IMR-90 (cell line): ENCODE measurements at regions not wholly inside any gene's neighbourhood (a gene's known extent, or its start where the extent isn't known, plus 50 kb on each side); places are given as distances from the start of the nearest gene placed in this dataset.

Experiments used
- ATAC-seq: fragments of 200-7000 bp; cut with Tn5 transposase; 2 replicates; pipeline ENCODE4 v1.9.1; 2020; ENCODE audit warnings: low read depth, mild to moderate bottlenecking, moderate library complexity
- BruUV-seq: library from RNA; stranded (reverse); fragments of 400-500 nt; replicated peaks from 2 replicates; lab custom pipeline; 2021; lab: Mats Ljungman, UMichigan
- CTCF ChIA-PET: fragments of 300-600 bp; formaldehyde crosslinking; extraction: SDS; loops from one replicate; lab custom pipeline; 2021; ENCODE audit warnings: antibody characterized with exemption; lab: Yijun Ruan, JAX
- POLR2A ChIA-PET: fragments of 300-600 bp; sonication (Branson Sonifier 250); formaldehyde crosslinking; loops from one replicate; lab custom pipeline; 2022; ENCODE audit warnings: antibody characterized with exemption; ENCODE audit not compliant: unreplicated experiment; lab: Charles Lee
- DNase-seq: peaks from one replicate; pipeline ENCODE4 v3.0.0; 2013
- H2AFZ ChIP-seq: replicated peaks from 2 replicates; pipeline ENCODE3; 2013; ENCODE audit warnings: low read length, mild to moderate bottlenecking; ENCODE audit not compliant: poor library complexity
- H2AK5ac ChIP-seq: 2 replicates; pipeline ENCODE4 v1.6.1; 2013; ENCODE audit warnings: low read depth, low read length, inconsistent platforms
- H2AK9ac ChIP-seq: replicated peaks from 2 replicates; pipeline ENCODE3; 2013; ENCODE audit warnings: mild to moderate bottlenecking, low read depth, low read length, moderate library complexity; ENCODE audit not compliant: poor library complexity
- H2BK120ac ChIP-seq: 2 replicates; pipeline ENCODE4 v1.6.1; 2013; ENCODE audit warnings: low read depth, low read length, inconsistent platforms
- H2BK15ac ChIP-seq: 3 replicates; pipeline ENCODE4 v1.6.1; 2013; ENCODE audit warnings: low read depth, low read length, inconsistent platforms
- H2BK20ac ChIP-seq: 2 replicates; pipeline ENCODE4 v1.6.1; 2013; ENCODE audit warnings: low read depth, mild to moderate bottlenecking, inconsistent platforms, low read length, moderate library complexity
- H2BK5ac ChIP-seq: 2 replicates; pipeline ENCODE4 v1.6.1; 2013; ENCODE audit warnings: mild to moderate bottlenecking, low read depth, low read length, inconsistent platforms; ENCODE audit not compliant: poor library complexity, severe bottlenecking
- H3K14ac ChIP-seq: replicated peaks from 2 replicates; pipeline ENCODE4 v1.6.1; 2013; ENCODE audit warnings: low read depth, low read length, inconsistent platforms
- H3K18ac ChIP-seq: 2 replicates; pipeline ENCODE4 v1.6.1; 2013; ENCODE audit warnings: low read depth, low read length, control low read depth
- H3K23ac ChIP-seq: 2 replicates; pipeline ENCODE4 v1.6.1; 2013; ENCODE audit warnings: low read depth, low read length, inconsistent platforms
- H3K27ac ChIP-seq: 2 replicates; pipeline ENCODE4 v1.5.1; 2013; ENCODE audit warnings: mild to moderate bottlenecking, control low read depth, low read length; ENCODE audit not compliant: insufficient read depth
- H3K27me3 ChIP-seq: 2 replicates; pipeline ENCODE4 v1.6.1; 2013; ENCODE audit warnings: low read length; ENCODE audit not compliant: control insufficient read depth, insufficient read depth
- H3K36me3 ChIP-seq: 2 replicates; pipeline ENCODE4 v1.6.1; 2013; ENCODE audit warnings: low read length, mixed read lengths; ENCODE audit not compliant: control insufficient read depth, insufficient read depth
- H3K4ac ChIP-seq: 2 replicates; pipeline ENCODE4 v1.6.1; 2013; ENCODE audit warnings: low read depth, low read length, inconsistent platforms
- H3K4me1 ChIP-seq: 2 replicates; pipeline ENCODE4 v1.6.1; 2013; ENCODE audit warnings: low read length, mixed read lengths; ENCODE audit not compliant: control insufficient read depth, insufficient read depth
- H3K4me2 ChIP-seq: 2 replicates; pipeline ENCODE4 v1.6.1; 2013; ENCODE audit warnings: low read depth, mild to moderate bottlenecking, control low read depth, low read length, moderate library complexity
- H3K4me3 ChIP-seq: 2 replicates; pipeline ENCODE4 v1.5.1; 2013; ENCODE audit warnings: low read depth, mild to moderate bottlenecking, control low read depth, low read length, moderate library complexity; ENCODE audit not compliant: insufficient read depth
- H3K56ac ChIP-seq: 2 replicates; pipeline ENCODE4 v1.6.1; 2013; ENCODE audit warnings: low read length, inconsistent platforms; ENCODE audit not compliant: insufficient read depth; ENCODE audit errors: extremely low read depth
- H3K79me1 ChIP-seq, 2 experiments: 2 replicates each; pipeline ENCODE4 v1.6.1; 2013; ENCODE audit warnings: low read length in 2 of 2, inconsistent platforms in 1 of 2, low read depth in 1 of 2
- H3K9ac ChIP-seq: 2 replicates; pipeline ENCODE4 v1.6.1; 2013; ENCODE audit warnings: low read depth, low read length, control low read depth
- H3K9me1 ChIP-seq: 2 replicates; pipeline ENCODE4 v1.6.1; 2013; ENCODE audit warnings: low read length, inconsistent platforms; ENCODE audit not compliant: insufficient read depth
- H3K9me3 ChIP-seq: 2 replicates; pipeline ENCODE4 v1.6.1; 2013; ENCODE audit warnings: low read length; ENCODE audit not compliant: control insufficient read depth, insufficient read depth
- H4K20me1 ChIP-seq: 2 replicates; pipeline ENCODE4 v1.6.1; 2013; ENCODE audit warnings: low read length, inconsistent platforms; ENCODE audit not compliant: insufficient read depth
- H4K5ac ChIP-seq: 2 replicates; pipeline ENCODE4 v1.6.1; 2013; ENCODE audit warnings: mild to moderate bottlenecking, low read depth, low read length, control low read depth
- H4K8ac ChIP-seq, 2 experiments: 2 replicates each; pipeline ENCODE4 v1.6.1; 2013; ENCODE audit warnings: low read depth in 2 of 2, low read length in 2 of 2, control low read depth in 1 of 2, inconsistent platforms in 1 of 2
- H4K91ac ChIP-seq: 2 replicates; pipeline ENCODE4 v1.6.1; 2013; ENCODE audit warnings: low read depth, low read length, inconsistent platforms; ENCODE audit not compliant: insufficient read depth
- CHD1 ChIP-seq: IDR thresholded peaks from 2 replicates; pipeline ENCODE4 v1.6.1; 2012; ENCODE audit warnings: low read depth, low read length, improper control_type of control experiment
- CTCF ChIP-seq: conservative IDR thresholded peaks from 2 replicates; pipeline ENCODE4 v1.5.1; 2012; ENCODE audit warnings: mild to moderate bottlenecking, low read depth, low read length, improper control_type of control experiment
- ELK1 ChIP-seq: fragments of 150-350 bp; IDR thresholded peaks from 2 replicates; pipeline ENCODE4 v1.6.1; 2016; ENCODE audit warnings: low read depth, mild to moderate bottlenecking, low read length, moderate library complexity, borderline replicate concordance
- FOS ChIP-seq: fragments of 150-350 bp; IDR thresholded peaks from 2 replicates; pipeline ENCODE4 v1.6.1; 2016; ENCODE audit warnings: low read depth, low read length
- MAFK ChIP-seq: IDR thresholded peaks from 2 replicates; pipeline ENCODE4 v1.6.1; 2012; ENCODE audit warnings: low read depth, low read length, improper control_type of control experiment
- MAZ ChIP-seq: IDR thresholded peaks from 2 replicates; pipeline ENCODE4 v1.6.1; 2012; ENCODE audit warnings: low read depth, mild to moderate bottlenecking, low read length, improper control_type of control experiment, moderate library complexity, borderline replicate concordance
- MXI1 ChIP-seq: IDR thresholded peaks from 2 replicates; pipeline ENCODE4 v1.6.1; 2012; ENCODE audit warnings: low read depth, mild to moderate bottlenecking, low read length, moderate library complexity, borderline replicate concordance
- NFE2L2 ChIP-seq: fragments of 150-350 bp; IDR thresholded peaks from 2 replicates; pipeline ENCODE4 v1.6.1; 2016; ENCODE audit warnings: low read depth, mild to moderate bottlenecking, low read length
- POLR2A ChIP-seq: IDR thresholded peaks from 2 replicates; pipeline ENCODE4 v1.6.1; 2012; ENCODE audit warnings: mild to moderate bottlenecking, low read depth, low read length
- RAD21 ChIP-seq: IDR thresholded peaks from 2 replicates; pipeline ENCODE4 v1.6.1; 2012; ENCODE audit warnings: low read length, improper control_type of control experiment
- RCOR1 ChIP-seq: IDR thresholded peaks from 2 replicates; pipeline ENCODE4 v1.6.1; 2012; ENCODE audit warnings: mild to moderate bottlenecking, low read length, improper control_type of control experiment; ENCODE audit not compliant: insufficient replicate concordance
- RFX5 ChIP-seq: IDR thresholded peaks from 2 replicates; pipeline ENCODE4 v1.8.0; 2012; ENCODE audit warnings: low read depth, mild to moderate bottlenecking, low read length, moderate library complexity
- SMC3 ChIP-seq: fragments of 150-350 bp; IDR thresholded peaks from 2 replicates; pipeline ENCODE4 v1.6.1; 2016; ENCODE audit warnings: low read depth, mild to moderate bottlenecking, antibody characterized with exemption, low read length, moderate library complexity
- USF2 ChIP-seq: fragments of 150-350 bp; IDR thresholded peaks from 2 replicates; pipeline ENCODE4 v1.6.1; 2017; ENCODE audit warnings: mild to moderate bottlenecking, antibody characterized with exemption, low read length, low read depth
- WGBS, 2 experiments: methylation state at CpG; one replicate each; pipeline versions ENCODE4 v1.1.5 to v1.1.7; 2013; ENCODE audit warnings: missing lambda C conversion rate in 2 of 2; ENCODE audit not compliant: insufficient read length in 1 of 2; ENCODE audit errors: extremely low coverage in 2 of 2; 5-methylcytosine and 5-hydroxymethylcytosine counted together
- dilution Hi-C: fragments of 300-500 bp; cut with HindIII; formaldehyde crosslinking; loops from one replicate; pipeline ENCODE4 v1.14.3; 2018; ENCODE audit warnings: low sequenced_read_pairs; ENCODE audit not compliant: unreplicated experiment
- in situ Hi-C: fragments of 300-500 bp; cut with MboI; formaldehyde crosslinking; loops from 3 replicates; pipeline ENCODE4 v1.14.3; 2019; ENCODE audit warnings: low sequenced_read_pairs, inconsistent platforms, mixed read lengths
- intact Hi-C: fragments of 100-400 bp; cut with micrococcal nuclease; formaldehyde crosslinking; loops from 2 replicates; pipeline ENCODE4 v1.10.0; 2022

GRCh38 chr1:17943506-17943905, 164.1 kb upstream of the IGSF21 start:
- intact Hi-C loops: no loop called here
- no peaks in the 10 kb centered on the region for H3K9me3 ChIP-seq
- H3K4me1 ChIP-seq: no peaks in the 10 kb centered on the region
- H2BK15ac ChIP-seq: no peak overlapping the region
- ATAC-seq: no peak
- H3K9me1 ChIP-seq: no peaks in the 10 kb centered on the region
- DNase-seq: no peak
- no peak overlapping the region for H3K56ac ChIP-seq
- no peak overlapping the region for H4K8ac ChIP-seq
- CTCF ChIA-PET: no interaction called here
- WGBS, 2 experiments: no CpG with 5 or more reads among the region's 2 CpGs
- dilution Hi-C loops: no loop called here
- H3K23ac ChIP-seq: no peak overlapping the region
- no peak overlapping the region for H2AFZ ChIP-seq
- H3K36me3 ChIP-seq: no peaks in the 10 kb centered on the region
- H3K14ac ChIP-seq: no peak overlapping the region
- POLR2A ChIA-PET: no interaction called here
- TF ChIP-seq FOS: no peak
- TF ChIP-seq CTCF: no peak
- TF ChIP-seq MAZ: no peak
- no peak for TF ChIP-seq ELK1
- no peak for TF ChIP-seq MXI1
- TF ChIP-seq RFX5: no peak
- no peak for TF ChIP-seq RAD21
- no peak for TF ChIP-seq POLR2A
- TF ChIP-seq RCOR1: no peak
- TF ChIP-seq CHD1: no peak
- TF ChIP-seq MAFK: no peak
- TF ChIP-seq SMC3: no peak
- no peak for TF ChIP-seq USF2
- TF ChIP-seq NFE2L2: no peak
- H3K27me3 ChIP-seq: no peaks in the 10 kb centered on the region; the same call in 1 of the 2 replicates
- H4K91ac ChIP-seq: no peak overlapping the region
- no peak overlapping the region for H3K4me3 ChIP-seq
- H2BK5ac ChIP-seq: no peak overlapping the region
- no peak overlapping the region for H2BK20ac ChIP-seq
- BruUV-seq: no TSS peak
- no peak overlapping the region for H2AK9ac ChIP-seq
- H4K5ac ChIP-seq: no peak overlapping the region
- in situ Hi-C loops: no loop called here
- no peak overlapping the region for H2AK5ac ChIP-seq
- no peak overlapping the region for H2BK120ac ChIP-seq
- H3K27ac ChIP-seq: no peak overlapping the region
- H4K20me1 ChIP-seq: no peaks in the 10 kb centered on the region
- no peak overlapping the region for H3K9ac ChIP-seq
- no peak overlapping the region for H3K4ac ChIP-seq
- no peaks in the 10 kb centered on the region for H3K79me1 ChIP-seq
- H3K4me2 ChIP-seq: no peak overlapping the region
- no peak overlapping the region for H3K18ac ChIP-seq
